A673 (cell line): ENCODE measurements at regions not wholly inside any gene's neighbourhood (a gene's known extent, or its start where the extent isn't known, plus 50 kb on each side); places are given as distances from the start of the nearest gene placed in this dataset.

ENCODE experiments used
- EZH2 ChIP-seq: fragments of 200-600 bp; sonication (generic); IDR thresholded peaks from 2 replicates; pipeline ENCODE4 v1.6.1; 2017; ENCODE audit warnings: borderline replicate concordance, low read depth, mild to moderate bottlenecking, mixed read lengths, antibody characterized with exemption, low read length; ENCODE audit not compliant: poor library complexity, severe bottlenecking
- TF ChIP-seq, protein P1 (sequence below): fragments of 300-800, 200-600 bp; sonication (generic); conservative IDR thresholded peaks from 2 replicates; pipeline ENCODE4 v1.5.1; 2017; ENCODE audit warnings: low read depth, mild to moderate bottlenecking, antibody characterized with exemption, low read length, moderate library complexity, mixed read lengths

GRCh38 chr20:59413326-59413865 lies 113.0 kb downstream of the EDN3 start:
- TF ChIP-seq, protein P1, sequence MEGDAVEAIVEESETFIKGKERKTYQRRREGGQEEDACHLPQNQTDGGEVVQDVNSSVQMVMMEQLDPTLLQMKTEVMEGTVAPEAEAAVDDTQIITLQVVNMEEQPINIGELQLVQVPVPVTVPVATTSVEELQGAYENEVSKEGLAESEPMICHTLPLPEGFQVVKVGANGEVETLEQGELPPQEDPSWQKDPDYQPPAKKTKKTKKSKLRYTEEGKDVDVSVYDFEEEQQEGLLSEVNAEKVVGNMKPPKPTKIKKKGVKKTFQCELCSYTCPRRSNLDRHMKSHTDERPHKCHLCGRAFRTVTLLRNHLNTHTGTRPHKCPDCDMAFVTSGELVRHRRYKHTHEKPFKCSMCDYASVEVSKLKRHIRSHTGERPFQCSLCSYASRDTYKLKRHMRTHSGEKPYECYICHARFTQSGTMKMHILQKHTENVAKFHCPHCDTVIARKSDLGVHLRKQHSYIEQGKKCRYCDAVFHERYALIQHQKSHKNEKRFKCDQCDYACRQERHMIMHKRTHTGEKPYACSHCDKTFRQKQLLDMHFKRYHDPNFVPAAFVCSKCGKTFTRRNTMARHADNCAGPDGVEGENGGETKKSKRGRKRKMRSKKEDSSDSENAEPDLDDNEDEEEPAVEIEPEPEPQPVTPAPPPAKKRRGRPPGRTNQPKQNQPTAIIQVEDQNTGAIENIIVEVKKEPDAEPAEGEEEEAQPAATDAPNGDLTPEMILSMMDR: no peak
- no peak for TF ChIP-seq EZH2
